ENCODE measurements at regions not wholly inside any gene's neighbourhood (a gene's known extent, or its start where the extent isn't known, plus 50 kb on each side); places are given as distances from the start of the nearest gene placed in this dataset.

GRCh38 chr11:10619131-10619680, 50.7 kb upstream of the LYVE1 start:
- no peak for DNase-seq (ENCODE audit: low read depth)

DNA sequence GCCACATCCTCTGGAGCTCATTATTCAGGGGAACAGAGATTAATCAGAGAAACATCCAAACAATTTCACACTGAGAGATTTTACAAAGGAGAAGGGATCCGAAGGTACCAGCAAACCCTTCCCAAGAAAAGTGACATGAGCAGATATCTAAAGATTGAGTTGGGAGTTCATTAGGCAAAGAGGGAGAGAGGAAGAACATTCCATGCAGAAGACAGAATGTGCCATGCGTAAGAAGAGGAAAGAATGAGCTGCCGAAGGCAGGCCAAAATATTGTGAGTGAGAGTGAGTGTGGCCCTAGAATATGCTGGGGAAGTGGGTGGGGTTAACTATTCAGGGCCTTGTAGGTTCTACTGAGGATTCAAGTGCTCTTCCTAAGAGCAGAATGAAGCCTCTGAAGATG, 50.0 kb upstream of the LYVE1 start:
- no peak for DNase-seq (ENCODE audit: low read depth)

Data from myocyte (in vitro differentiated cells).